ENCODE measurements at regions not wholly inside any gene's neighbourhood (a gene's known extent, or its start where the extent isn't known, plus 50 kb on each side); places are given as distances from the start of the nearest gene placed in this dataset.

DNA sequence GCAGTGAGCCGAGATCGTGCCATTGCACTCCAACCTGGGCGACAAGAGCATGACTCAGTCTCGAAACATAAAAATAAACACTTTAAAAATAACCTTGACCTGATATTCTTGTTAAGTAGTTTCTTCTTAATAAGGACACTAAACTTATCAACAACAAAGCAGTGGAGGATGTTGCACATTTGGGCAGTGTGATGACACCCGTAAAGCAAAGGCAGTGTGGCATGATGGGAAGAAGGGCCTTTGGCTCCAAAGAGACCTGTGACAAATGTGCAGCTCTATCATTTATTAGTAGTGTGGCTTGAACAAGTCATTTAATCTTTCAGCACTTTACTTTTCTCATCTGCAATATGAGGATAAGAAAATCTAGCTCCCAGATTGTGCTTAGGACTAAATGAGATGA lies 348.0 kb upstream of the PLD5 start:
- TF ChIP-seq, protein P1, sequence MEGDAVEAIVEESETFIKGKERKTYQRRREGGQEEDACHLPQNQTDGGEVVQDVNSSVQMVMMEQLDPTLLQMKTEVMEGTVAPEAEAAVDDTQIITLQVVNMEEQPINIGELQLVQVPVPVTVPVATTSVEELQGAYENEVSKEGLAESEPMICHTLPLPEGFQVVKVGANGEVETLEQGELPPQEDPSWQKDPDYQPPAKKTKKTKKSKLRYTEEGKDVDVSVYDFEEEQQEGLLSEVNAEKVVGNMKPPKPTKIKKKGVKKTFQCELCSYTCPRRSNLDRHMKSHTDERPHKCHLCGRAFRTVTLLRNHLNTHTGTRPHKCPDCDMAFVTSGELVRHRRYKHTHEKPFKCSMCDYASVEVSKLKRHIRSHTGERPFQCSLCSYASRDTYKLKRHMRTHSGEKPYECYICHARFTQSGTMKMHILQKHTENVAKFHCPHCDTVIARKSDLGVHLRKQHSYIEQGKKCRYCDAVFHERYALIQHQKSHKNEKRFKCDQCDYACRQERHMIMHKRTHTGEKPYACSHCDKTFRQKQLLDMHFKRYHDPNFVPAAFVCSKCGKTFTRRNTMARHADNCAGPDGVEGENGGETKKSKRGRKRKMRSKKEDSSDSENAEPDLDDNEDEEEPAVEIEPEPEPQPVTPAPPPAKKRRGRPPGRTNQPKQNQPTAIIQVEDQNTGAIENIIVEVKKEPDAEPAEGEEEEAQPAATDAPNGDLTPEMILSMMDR (conservative IDR thresholded peaks at IDR 0.05; ENCODE audit: low read length) = no peak
- no peak for TF ChIP-seq EZH2phosphoT487 (IDR thresholded peaks at IDR 0.05; ENCODE audit: borderline replicate concordance, low read depth, low read length)

All from OCI-LY7 (cell line).